NCI-H446 (cell line): ENCODE measurements at regions not wholly inside any gene's neighbourhood (a gene's known extent, or its start where the extent isn't known, plus 50 kb on each side); places are given as distances from the start of the nearest gene placed in this dataset.
"Not testable (repeated sequence)": the region's sequence is repeated elsewhere in the genome, so short reads cannot be mapped to it uniquely, and the experiment has no call there.

Experiments
- DNase-seq, 2 experiments: peaks; one replicate each; lab custom pipeline; 2025; lab: John Stamatoyannopoulos, UW

DNA sequence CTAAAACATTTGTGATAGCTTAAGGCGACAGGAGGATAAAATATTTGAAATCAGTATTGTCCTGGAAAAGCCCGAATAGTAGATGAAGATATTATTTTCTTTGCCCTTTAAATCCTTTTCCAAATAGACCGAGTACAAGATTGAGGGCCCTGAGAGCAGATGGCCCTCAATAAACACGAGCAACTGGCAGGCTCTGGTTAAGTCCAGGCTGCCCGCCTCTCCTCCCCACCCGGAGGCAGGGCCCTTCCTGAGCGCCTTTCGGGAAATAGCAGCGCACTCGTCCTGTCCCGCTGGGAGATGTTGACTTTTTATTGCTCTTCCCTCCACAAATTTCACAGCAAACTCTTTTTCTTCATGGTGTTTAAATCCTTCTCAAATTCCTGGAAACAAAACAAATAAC is 50.8 kb upstream of the MAX start:
- DNase-seq: peak; percentile 38 to 82

- DNase-seq: peak in 1 of 2 experiments; percentile 22
Observed at GRCh38 chr14:65156568-65157366, 54.5 kb upstream of the MAX start.

GRCh38 chr14:65159281-65160062 is 57.2 kb upstream of the MAX start:
- DNase-seq: no peak

DNA sequence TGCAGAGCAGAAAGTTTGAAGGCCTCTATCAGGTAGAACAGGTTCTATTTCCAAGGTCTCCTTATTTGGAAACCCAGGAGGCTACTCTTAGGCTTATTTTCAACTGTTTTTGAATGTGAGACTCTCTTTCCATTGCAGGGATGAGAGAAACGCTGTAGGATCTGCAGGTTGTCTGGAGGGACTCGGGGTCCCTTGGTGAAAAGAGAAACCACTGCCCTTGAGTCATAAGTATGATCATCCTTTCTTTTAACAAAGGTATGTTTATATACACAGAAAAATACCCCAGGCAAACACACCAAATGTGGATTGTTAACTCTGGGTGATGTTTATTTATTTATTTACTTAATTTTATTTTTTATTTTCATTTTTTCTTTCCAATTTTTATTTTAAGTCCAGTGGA is 57.8 kb upstream of the MAX start:
- no peak for DNase-seq

GRCh38 chr14:65162031-65162430 is 59.7 kb upstream of the MAX start:
- DNase-seq: no peak

DNA sequence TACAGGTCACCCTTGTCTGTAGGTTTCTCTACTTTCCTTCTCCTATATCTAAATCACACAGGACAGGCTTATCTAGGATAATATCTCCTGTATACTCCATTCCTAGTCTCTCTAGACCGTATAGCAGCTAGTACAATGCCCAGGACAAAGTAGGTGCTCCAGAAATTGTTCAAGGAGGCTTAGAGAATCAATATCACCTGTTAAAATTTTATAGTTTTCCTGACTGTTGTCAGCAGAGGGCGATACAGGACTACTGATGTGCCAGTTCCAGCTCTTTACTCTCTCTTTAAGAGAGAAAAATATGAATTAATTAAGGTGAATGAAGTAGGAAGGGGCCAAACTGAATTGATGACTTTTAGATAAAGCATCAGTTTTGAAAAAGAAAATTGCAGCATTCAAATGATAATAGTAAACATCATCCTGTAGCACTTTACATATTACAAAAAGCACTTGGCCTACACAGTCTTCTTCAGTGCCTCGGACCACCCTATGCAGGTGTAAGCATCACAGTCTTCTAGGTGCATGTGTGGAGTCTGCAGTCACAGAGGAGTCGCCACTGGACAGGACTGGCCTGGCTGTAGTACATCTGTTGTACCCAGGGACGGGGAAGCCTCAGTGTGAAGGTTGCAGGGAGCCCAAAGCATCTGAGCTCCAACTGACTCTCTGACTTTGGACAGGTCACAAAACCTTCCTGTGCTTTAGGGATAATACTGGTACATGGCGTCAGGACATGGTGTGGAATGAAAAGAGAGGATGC is 61.9 kb upstream of the MAX start:
- DNase-seq: peak in 1 of 2 experiments; percentile 65

GRCh38 chr14:65164825-65165135 is 62.5 kb upstream of the MAX start:
- DNase-seq: no peak

DNA sequence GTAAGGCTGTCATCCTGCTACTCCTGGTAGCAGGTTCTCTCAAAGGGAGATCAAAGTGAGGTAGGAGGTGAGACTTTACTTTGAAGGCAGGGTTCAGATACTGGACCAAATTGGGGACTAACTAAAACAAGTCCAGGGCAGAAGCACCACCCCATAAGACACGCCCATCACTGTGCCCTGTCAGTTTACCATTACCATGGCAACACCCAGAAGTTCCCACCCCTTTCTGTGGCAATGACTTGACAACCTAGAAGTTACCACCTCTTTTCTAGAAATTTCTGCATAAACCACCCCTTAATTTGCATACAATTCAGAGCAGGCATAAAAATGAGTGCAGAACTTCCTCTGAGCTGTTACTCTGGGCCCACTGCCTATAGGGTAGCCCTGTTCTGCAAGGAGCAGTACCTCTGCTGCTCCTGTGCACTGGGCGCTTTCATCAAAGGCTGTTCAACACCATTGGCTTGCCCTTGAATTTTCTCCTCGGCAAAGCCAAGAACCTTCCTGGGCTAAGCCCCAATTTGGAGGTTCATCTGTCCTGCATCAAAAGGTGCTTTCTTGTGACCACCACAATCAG is 64.8 kb upstream of the MAX start:
- no peak for DNase-seq

DNA sequence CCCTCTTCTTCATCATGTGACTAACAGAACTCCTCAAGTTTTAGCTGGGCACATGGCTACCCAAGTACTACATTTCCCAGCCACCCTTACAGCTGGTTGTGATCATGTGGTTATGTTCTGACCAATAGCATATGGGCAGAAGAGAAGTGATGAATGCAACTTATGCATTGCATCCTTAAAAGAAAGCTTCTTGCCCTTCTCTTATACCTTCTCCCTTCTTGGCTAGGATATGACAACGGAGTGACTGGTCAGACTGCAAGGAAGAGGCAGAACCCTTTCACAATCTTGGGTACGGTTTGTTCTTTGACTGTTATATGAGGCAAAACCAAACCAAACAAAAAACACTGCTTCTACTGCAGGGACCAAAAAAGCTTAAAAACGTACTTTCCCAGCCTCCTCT is 66.5 kb upstream of the MAX start:
- no peak for DNase-seq

GRCh38 chr14:65169351-65169750 is 67.0 kb upstream of the MAX start:
- DNase-seq: no peak

DNA sequence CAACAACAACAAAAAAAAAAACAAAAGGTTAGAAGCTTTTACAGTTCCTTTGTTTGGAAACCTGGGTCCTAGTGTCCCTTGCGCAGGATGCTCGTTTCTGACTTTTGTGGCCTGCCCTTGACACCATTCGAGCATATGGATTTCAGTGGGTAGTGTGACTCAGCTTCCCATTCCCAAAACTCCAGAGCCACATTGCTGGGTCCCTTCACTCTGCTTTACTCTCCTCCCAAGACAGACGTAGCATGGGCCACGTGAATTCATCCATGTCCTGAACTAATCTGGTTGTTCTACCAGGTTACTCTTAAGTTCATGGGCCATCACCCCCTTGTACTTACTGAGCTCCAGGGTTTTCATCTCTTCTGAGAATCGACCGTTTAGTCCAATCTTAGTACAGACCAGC is 68.0 kb upstream of the MAX start:
- DNase-seq: no peak

GRCh38 chr14:65170768-65171507 is 68.6 kb upstream of the MAX start:
- DNase-seq: no peak

DNA sequence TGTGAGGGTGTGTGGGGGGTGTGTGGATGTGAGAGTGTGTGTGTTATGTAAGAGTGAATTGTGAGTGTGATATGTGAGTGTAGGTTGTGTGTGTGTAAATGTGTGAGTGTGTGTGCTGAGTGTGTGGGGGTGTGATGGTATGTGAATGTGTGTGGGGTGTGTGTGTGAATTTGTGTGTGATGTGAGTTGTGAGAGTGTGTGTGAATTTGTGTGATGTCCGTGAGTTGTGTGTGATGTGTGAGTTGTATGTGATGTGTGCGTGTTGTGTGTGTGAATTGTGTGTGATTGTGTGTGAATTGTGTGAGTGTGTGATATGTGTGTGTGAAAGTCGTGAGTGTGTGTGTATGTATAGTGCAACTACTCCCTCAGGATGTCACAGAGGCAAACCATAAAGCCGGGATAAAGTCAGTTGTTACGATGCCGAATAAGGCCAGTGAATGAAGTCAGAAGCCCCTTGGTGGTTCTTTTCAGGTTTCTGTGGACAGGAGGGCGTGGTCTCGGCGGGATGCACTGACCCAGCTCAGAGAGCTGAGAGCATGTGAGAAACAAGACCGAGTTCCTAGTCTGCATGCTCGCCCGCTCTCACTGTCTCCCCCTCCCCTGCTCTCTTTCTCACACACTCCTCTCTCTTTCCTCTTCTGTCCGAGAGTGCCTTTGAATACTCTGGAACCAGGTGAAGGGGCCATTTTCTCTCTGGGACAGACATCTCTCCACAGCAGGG is 71.8 kb upstream of the MAX start:
- no peak for DNase-seq

DNA sequence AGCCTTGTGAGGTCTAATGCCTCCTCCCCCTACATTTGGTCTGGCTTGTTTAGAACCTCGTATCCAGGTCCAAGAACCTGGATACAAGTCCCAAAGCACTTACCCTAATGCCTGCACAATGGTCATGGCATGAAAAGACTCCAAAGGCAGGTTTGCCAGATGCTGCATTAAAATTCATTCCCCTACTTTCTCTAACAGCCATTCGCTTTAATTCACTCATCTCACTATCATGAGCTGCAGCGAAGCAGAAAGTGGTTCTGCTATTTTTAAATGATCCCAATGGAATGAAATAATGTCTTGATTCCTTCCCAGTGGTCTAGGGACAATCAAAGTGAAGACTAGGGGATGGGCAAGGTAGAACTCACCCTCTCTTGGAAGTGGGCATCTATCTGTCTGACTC is 72.5 kb upstream of the MAX start:
- no peak for DNase-seq

DNA sequence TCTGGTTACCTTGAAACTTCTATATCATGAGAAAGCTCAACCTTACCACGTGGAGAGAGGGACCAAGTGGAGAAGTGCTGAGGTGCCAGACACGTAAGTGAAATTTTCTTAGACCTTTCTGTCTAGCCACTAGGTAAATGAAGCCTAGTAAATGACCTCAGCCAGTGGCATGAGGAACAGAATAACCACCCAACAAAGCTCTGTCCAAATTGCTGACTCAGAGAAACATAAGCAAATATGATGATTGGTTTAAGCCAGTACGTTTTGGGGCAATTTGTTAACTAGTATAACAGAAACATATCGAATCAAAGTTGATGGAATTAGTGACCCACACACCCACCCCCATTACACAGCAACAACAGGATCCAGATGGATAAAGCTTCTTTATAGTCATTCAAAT is 75.2 kb upstream of the MAX start:
- no peak for DNase-seq

DNA sequence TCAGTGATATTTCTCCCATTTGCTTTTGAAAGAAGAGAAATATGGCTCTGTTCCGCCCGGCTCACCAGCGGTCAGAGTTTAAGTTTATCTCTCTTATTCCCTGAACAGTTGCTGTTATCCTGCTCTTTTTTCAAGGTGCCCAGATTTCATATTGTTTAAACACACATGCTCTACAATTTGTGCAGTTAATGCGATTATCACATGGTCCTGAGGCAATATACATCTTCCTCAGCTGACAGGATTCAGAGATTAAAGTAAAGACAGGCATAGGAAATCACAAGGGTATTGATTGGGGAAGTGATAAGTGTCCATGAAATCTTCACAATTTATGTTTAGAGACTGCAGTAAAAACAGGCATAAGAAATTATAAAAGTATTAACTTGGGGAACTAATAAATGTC is 76.9 kb upstream of the MAX start:
- not testable (repeated sequence) for DNase-seq

DNA sequence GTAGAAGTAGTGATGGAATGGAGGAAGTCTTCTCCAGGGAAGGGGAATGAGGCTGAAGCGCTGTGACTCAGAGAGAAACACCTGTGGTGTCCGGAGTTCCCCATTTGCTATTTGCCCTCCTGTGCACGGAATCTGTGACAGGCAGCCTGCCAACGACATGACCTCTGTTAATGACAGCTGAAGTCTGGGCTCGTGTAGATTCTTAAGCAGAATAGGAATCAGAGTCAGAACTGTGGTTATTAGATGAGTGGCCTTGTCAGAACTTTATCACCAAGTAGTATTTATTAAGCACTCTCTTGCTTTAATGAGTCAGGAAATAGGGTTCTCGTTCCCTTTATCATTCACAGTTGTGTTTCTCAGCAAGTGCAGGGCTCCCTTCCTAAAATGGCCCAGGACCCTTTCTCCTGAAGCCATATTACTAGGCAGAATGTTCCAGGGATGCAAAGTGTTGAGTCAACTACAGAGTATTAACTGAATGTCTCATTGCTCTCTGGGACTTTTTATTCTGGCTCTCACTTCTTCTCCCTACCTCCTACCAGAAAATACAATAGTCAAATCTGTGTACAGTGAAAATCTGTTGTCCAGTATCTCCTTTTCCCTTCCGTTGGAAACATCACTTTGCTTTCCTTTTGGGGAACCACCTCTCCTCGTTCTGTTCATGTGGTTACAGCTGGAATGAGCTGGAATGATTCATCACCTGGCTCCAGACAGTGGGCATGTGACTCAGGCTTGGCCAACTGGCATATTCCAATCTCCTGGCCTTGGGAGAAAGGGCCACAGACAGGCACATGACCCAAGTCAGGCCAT is 77.8 kb upstream of the MAX start:
- peak in 1 of 2 experiments; percentile 22 for DNase-seq

DNA sequence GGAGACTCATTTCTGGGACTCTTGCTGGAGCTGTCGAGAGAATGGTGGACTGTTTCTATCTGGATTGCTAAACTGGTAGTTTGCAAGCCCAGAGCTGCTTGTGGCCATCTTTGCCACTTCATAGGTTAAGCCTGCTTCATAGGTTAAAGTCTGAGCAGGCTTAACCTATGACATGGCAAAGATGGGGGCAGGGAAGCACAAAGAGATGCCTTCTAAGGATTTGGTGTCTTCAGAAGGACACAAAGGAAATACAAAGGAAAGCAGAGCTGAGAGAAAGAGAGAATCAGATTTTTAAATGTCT is 78.4 kb upstream of the MAX start:
- no peak for DNase-seq

DNA sequence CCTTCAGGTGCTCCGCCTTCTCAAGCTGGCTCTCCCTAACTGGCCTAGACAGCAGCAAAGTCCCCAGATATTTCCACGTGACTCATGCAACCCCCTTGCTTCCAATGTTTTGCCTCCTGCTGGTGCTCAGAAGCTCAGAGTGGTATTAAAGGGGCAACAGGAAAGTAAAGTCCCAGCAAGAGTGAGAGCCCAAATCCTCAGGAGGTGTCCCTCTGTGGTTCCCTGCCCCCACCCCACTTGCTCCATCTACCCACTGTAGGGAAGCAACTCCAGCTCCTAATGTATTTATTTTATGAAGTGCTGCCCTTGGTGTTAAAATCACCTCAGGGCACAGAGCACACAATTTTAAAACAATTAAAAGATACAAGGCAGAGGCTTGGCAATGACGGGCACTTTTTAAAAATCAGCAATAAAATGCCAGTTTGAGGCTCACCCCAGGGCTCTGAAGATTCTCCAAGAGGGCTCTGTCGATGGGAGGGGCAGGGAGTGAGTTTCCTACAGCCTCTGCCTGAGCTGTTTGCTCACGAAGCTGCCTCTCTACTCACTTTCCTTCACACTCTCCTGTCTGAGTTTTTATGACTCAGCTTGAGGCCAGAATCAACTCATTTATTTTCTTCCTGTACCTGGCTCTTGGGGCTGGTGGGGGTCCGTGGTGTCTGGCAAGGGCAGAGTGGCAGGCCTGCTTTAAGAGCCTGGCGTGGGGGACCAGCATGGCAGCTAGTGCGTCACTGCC is 81.9 kb upstream of the MAX start:
- DNase-seq: no peak

- no peak for DNase-seq
Observed at GRCh38 chr14:65185829-65186228, 83.5 kb upstream of the MAX start.
